ENCODE measurements at regions not wholly inside any gene's neighbourhood (a gene's known extent, or its start where the extent isn't known, plus 50 kb on each side); places are given as distances from the start of the nearest gene placed in this dataset.
"Not testable (repeated sequence)": the region's sequence is repeated elsewhere in the genome, so short reads cannot be mapped to it uniquely, and the experiment has no call there.

GRCh38 chr3:66934725-66935124, 63.4 kb upstream of the KBTBD8 start:
- no peak overlapping the region for H3K9ac ChIP-seq (ENCODE audit: low read depth in 1 of 2, low read length in 2 of 2)
- no peaks in the 10 kb centered on the region for H3K36me3 ChIP-seq (ENCODE audit: control insufficient read depth in 2 of 2, insufficient read depth in 2 of 2, low read length in 2 of 2)
- no peaks in the 10 kb centered on the region for H3K9me3 ChIP-seq (ENCODE audit: control insufficient read depth in 2 of 2, low read length in 2 of 2)
- no peak overlapping the region for H3K27ac ChIP-seq (ENCODE audit: low read depth in 2 of 2, low read length in 2 of 2)
- H3K4me1 ChIP-seq (ENCODE audit: control insufficient read depth in 2 of 2, insufficient read depth in 2 of 2, low read length in 2 of 2): peaks cover 0 to 4% of the 10 kb centered on the region in 2 donors
- H3K27me3 ChIP-seq (ENCODE audit: control insufficient read depth in 2 of 2, insufficient read depth in 2 of 2, low read length in 2 of 2): no peaks in the 10 kb centered on the region
- H3K4me3 ChIP-seq (ENCODE audit: low read length in 2 of 2): no peak overlapping the region

DNA sequence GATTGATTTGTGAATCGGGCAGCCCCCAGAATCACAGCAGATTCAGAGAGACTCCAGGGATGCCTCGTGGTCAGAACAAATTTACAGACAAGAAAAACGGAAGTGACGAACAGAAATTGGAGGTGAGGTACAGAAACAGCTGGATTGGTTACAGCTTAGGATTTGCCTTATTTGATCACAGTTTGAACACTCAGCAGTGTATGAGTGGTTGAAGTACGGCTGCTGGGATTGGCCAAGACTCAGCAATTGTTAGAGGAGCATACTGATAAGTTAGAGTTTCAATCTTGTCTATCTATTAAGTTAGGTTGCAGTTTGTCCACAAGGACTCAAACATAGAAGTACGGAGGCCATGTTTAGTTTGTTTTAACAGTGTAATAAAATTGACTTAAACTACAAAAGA, 61.1 kb upstream of the KBTBD8 start:
- not testable (repeated sequence) for H3K27me3 ChIP-seq (ENCODE audit: control insufficient read depth in 2 of 2, insufficient read depth in 2 of 2, low read length in 2 of 2); H3K4me1 ChIP-seq (ENCODE audit: control insufficient read depth in 2 of 2, insufficient read depth in 2 of 2, low read length in 2 of 2); H3K36me3 ChIP-seq (ENCODE audit: control insufficient read depth in 2 of 2, insufficient read depth in 2 of 2, low read length in 2 of 2); H3K27ac ChIP-seq (ENCODE audit: low read depth in 2 of 2, low read length in 2 of 2); H3K9me3 ChIP-seq (ENCODE audit: control insufficient read depth in 2 of 2, low read length in 2 of 2); H3K9ac ChIP-seq (ENCODE audit: low read depth in 1 of 2, low read length in 2 of 2); H3K4me3 ChIP-seq (ENCODE audit: low read length in 2 of 2)

GRCh38 chr3:66938338-66938963, 59.7 kb upstream of the KBTBD8 start:
- Histone ChIP-seq H3K4me3 (ENCODE audit: low read length in 2 of 2) (no peak overlapping the region), H3K27ac (ENCODE audit: low read depth in 2 of 2, low read length in 2 of 2) (no peak overlapping the region), H3K36me3 (ENCODE audit: control insufficient read depth in 2 of 2, insufficient read depth in 2 of 2, low read length in 2 of 2) (no peaks in the 10 kb centered on the region), H3K4me1 (ENCODE audit: control insufficient read depth in 2 of 2, insufficient read depth in 2 of 2, low read length in 2 of 2) (peaks cover 0 to 4% of the 10 kb centered on the region in 2 donors), H3K9me3 (ENCODE audit: control insufficient read depth in 2 of 2, low read length in 2 of 2) (no peaks in the 10 kb centered on the region), H3K27me3 (ENCODE audit: control insufficient read depth in 2 of 2, insufficient read depth in 2 of 2, low read length in 2 of 2) (no peaks in the 10 kb centered on the region), H3K9ac (ENCODE audit: low read depth in 1 of 2, low read length in 2 of 2) (no peak overlapping the region)

DNA sequence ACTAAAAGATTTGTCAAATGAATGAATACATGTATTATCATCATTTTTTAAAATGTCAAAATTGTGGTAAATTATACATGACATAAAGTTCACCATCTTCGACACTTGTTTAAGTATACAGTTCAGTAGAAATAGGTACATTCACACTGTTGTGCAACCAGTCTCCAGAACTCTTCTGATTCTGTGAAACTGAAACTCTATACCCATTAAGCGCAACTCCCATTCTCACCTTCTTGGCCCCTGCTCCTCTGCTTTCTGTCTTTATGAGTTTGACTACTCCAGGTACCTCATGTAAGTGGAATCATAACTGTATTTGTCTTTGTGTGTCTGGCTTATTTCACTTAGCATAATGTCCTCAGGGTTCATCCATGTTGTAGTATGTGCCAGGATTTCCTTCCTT, 50.1 kb upstream of the KBTBD8 start:
- Histone ChIP-seq H3K4me3 (ENCODE audit: low read length in 2 of 2) (no peak overlapping the region), H3K9ac (ENCODE audit: low read depth in 1 of 2, low read length in 2 of 2) (no peak overlapping the region), H3K27ac (ENCODE audit: low read depth in 2 of 2, low read length in 2 of 2) (no peak overlapping the region), H3K36me3 (ENCODE audit: control insufficient read depth in 2 of 2, insufficient read depth in 2 of 2, low read length in 2 of 2) (no peaks in the 10 kb centered on the region), H3K27me3 (ENCODE audit: control insufficient read depth in 2 of 2, insufficient read depth in 2 of 2, low read length in 2 of 2) (no peaks in the 10 kb centered on the region), H3K4me1 (ENCODE audit: control insufficient read depth in 2 of 2, insufficient read depth in 2 of 2, low read length in 2 of 2) (no peaks in the 10 kb centered on the region), H3K9me3 (ENCODE audit: control insufficient read depth in 2 of 2, low read length in 2 of 2) (no peaks in the 10 kb centered on the region)
